K562 (cell line): ENCODE measurements at regions not wholly inside any gene's neighbourhood (a gene's known extent, or its start where the extent isn't known, plus 50 kb on each side); places are given as distances from the start of the nearest gene placed in this dataset.

ENCODE experiments used
- ATAC-seq: fragments of 200-7000 bp; cut with Tn5 transposase; 3 replicates; pipeline ENCODE4 v1.9.1; 2020; ENCODE audit warnings: moderate library complexity
- BruUV-seq: library from RNA; stranded (reverse); fragments of 400-500 nt; replicated peaks from 2 replicates; lab custom pipeline; 2021; lab: Mats Ljungman, UMichigan
- CTCF ChIA-PET: fragments of 300-600 bp; formaldehyde crosslinking; extraction: SDS; loops from one replicate; lab custom pipeline; 2021; ENCODE audit warnings: low intra/inter-chr PET ratio; lab: Yijun Ruan, JAX
- POLR2A ChIA-PET: fragments of 300-600, 350-650 bp; sonication (Branson Sonifier 250); formaldehyde crosslinking; extraction: SDS; loops from one replicate; lab custom pipeline; 2021; ENCODE audit warnings: antibody characterized with exemption, inconsistent platforms; lab: Yijun Ruan, JAX
- DNase-seq, 4 experiments: peaks; one replicate each; pipeline versions ENCODE4 v3.0.0 to v3.0.0-alpha.2; 2011 to 2018; ENCODE audit warnings: low spot score in 3 of 4, mixed read lengths in 3 of 4; ENCODE audit errors: extremely low read depth in 1 of 4
- FAIRE-seq: peaks from 2 replicates; lab custom pipeline; 2011; peaks lifted over from hg19 to GRCh38; lab: Jason Lieb, UNC
- H2AFZ ChIP-seq: 2 replicates; pipeline ENCODE4 v1.6.0; 2011; ENCODE audit warnings: low read depth, low read length, control low read depth, inconsistent platforms
- H3K27ac ChIP-seq: fragments of 200-600 bp; 3 replicates; pipeline ENCODE4 v1.8.0; 2011; ENCODE audit warnings: low read depth, mild to moderate bottlenecking, control low read depth, inconsistent platforms, low read length, moderate library complexity, mixed read lengths; ENCODE audit errors: extremely low read depth
- H3K27me3 ChIP-seq, 2 experiments: fragments of 300-600 bp in 1 of 2; 2 replicates in 1 of 2; 3 replicates in 1 of 2; pipeline versions ENCODE4 v1.6.0 to v1.8.0; 2011; ENCODE audit warnings: inconsistent platforms in 2 of 2, low read length in 2 of 2, mild to moderate bottlenecking in 1 of 2, mixed read lengths in 1 of 2, moderate library complexity in 1 of 2; ENCODE audit not compliant: control insufficient read depth in 2 of 2, insufficient read depth in 2 of 2
- H3K36me3 ChIP-seq: fragments of 300-600 bp; 3 replicates; pipeline ENCODE4 v1.8.0; 2011; ENCODE audit warnings: mild to moderate bottlenecking, low read length, inconsistent platforms; ENCODE audit not compliant: control insufficient read depth, insufficient read depth
- H3K4me1 ChIP-seq, 2 experiments: fragments of 200-600 bp in 1 of 2; replicated peaks in 1 of 2; 2 replicates in 1 of 2; 3 replicates in 1 of 2; pipeline versions ENCODE4 v1.5.1 to v1.8.0; 2011; ENCODE audit warnings: inconsistent platforms in 2 of 2, low read length in 2 of 2, mild to moderate bottlenecking in 1 of 2, mixed read lengths in 1 of 2, moderate library complexity in 1 of 2; ENCODE audit not compliant: control insufficient read depth in 2 of 2, insufficient read depth in 2 of 2
- H3K4me2 ChIP-seq: 2 replicates; pipeline ENCODE4 v1.6.1; 2011; ENCODE audit warnings: low read length, control low read depth, inconsistent platforms, mixed read lengths; ENCODE audit not compliant: insufficient read depth
- H3K4me3 ChIP-seq: fragments of 200-600 bp; sonication (generic), shearing (Covaris generic); 2 replicates; pipeline ENCODE4 v1.5.1; 2016; ENCODE audit warnings: control low read depth, inconsistent platforms
- H3K79me2 ChIP-seq: fragments of 200-600 bp; 3 replicates; pipeline ENCODE4 v1.8.0; 2011; ENCODE audit warnings: low read length, inconsistent platforms; ENCODE audit not compliant: control insufficient read depth, insufficient read depth
- H3K9ac ChIP-seq, 2 experiments: 2 replicates each; pipeline versions ENCODE4 v1.6.0 to v1.6.1; 2011; ENCODE audit warnings: low read depth in 2 of 2, low read length in 2 of 2, control low read depth in 1 of 2, inconsistent platforms in 1 of 2, mild to moderate bottlenecking in 1 of 2, mixed read lengths in 1 of 2; ENCODE audit not compliant: insufficient read depth in 1 of 2
- H3K9me1 ChIP-seq: one replicate; pipeline ENCODE4 v1.6.0; 2011; ENCODE audit warnings: inconsistent platforms, mild to moderate bottlenecking, low read length, moderate library complexity; ENCODE audit not compliant: control insufficient read depth, insufficient read depth
- H3K9me3 ChIP-seq: replicated peaks from 2 replicates; pipeline ENCODE4 v1.5.1; 2011; ENCODE audit warnings: low read depth, low read length, inconsistent platforms; ENCODE audit not compliant: control insufficient read depth, insufficient read depth
- H4K20me1 ChIP-seq: replicated peaks from 2 replicates; pipeline ENCODE4 v1.6.1; 2011; ENCODE audit warnings: low read length, inconsistent platforms, mixed read lengths; ENCODE audit not compliant: control insufficient read depth, insufficient read depth
- EGR1 ChIP-seq: fragments of 450-650 bp; conservative IDR thresholded peaks from 2 replicates; pipeline ENCODE4 v1.6.1; 2017; ENCODE audit warnings: mild to moderate bottlenecking
- EP400 ChIP-seq: fragments of 450-650 bp; IDR thresholded peaks from 2 replicates; pipeline ENCODE4 v1.6.1; 2017; ENCODE audit warnings: antibody characterized with exemption, mild to moderate bottlenecking, moderate library complexity
- ETV6 ChIP-seq, 3 experiments: fragments of 150-350 bp in 1 of 3; sonication (generic) in 1 of 3; formaldehyde crosslinking in 1 of 3; IDR thresholded peaks; 2 replicates each; pipeline versions ENCODE4 v1.6.1 to v1.8.0; 2014 to 2022; ENCODE audit warnings: borderline replicate concordance in 2 of 3, low read depth in 2 of 3, antibody characterized with exemption in 1 of 3, low read length in 1 of 3, mild to moderate bottlenecking in 1 of 3, missing genetic modification reagents in 1 of 3
- PCBP1 ChIP-seq: fragments of 200-400 bp; formaldehyde crosslinking; IDR thresholded peaks from 2 replicates; pipeline ENCODE4 v1.6.1; 2018; ENCODE audit warnings: mild to moderate bottlenecking, low read depth, low read length; ENCODE audit not compliant: poor library complexity, severe bottlenecking
- PTTG1 ChIP-seq: fragments of 450-650 bp; IDR thresholded peaks from 2 replicates; pipeline ENCODE4 v1.6.1; 2016; ENCODE audit warnings: low read depth, mild to moderate bottlenecking, missing genetic modification characterization, missing compliant biosample characterization
- RFX7 ChIP-seq: fragments of 250-450 bp; sonication (Bioruptor Pico); IDR thresholded peaks from 2 replicates; pipeline ENCODE4 v1.5.1; 2021; ENCODE audit warnings: mild to moderate bottlenecking
- SMARCC2 ChIP-seq: fragments of 450-650 bp; IDR thresholded peaks from 2 replicates; pipeline ENCODE4 v1.6.1; 2017; ENCODE audit warnings: antibody characterized with exemption, moderate library complexity, mild to moderate bottlenecking, low read depth
- SMARCE1 ChIP-seq: fragments of 450-650 bp; IDR thresholded peaks from 2 replicates; pipeline ENCODE4 v1.7.1; 2016; ENCODE audit warnings: mild to moderate bottlenecking
- TOE1 ChIP-seq, 2 experiments: fragments of 450-650 bp in 1 of 2; sonication (generic) in 1 of 2; formaldehyde crosslinking in 1 of 2; IDR thresholded peaks; 2 replicates each; pipeline versions ENCODE4 v1.7.1 to v1.8.0; 2016 to 2022; ENCODE audit warnings: borderline replicate concordance in 2 of 2, mild to moderate bottlenecking in 2 of 2, antibody characterized with exemption in 1 of 2, inconsistent platforms in 1 of 2, low read depth in 1 of 2, missing genetic modification reagents in 1 of 2, moderate library complexity in 1 of 2
- ZEB2 ChIP-seq: fragments of 450-650 bp; IDR thresholded peaks from 2 replicates; pipeline ENCODE4 v1.6.1; 2016
- ZNF12 ChIP-seq: sonication (generic); formaldehyde crosslinking; IDR thresholded peaks from 2 replicates; pipeline ENCODE4 v1.4.0; 2020; ENCODE audit warnings: mild to moderate bottlenecking, missing genetic modification reagents
- ZNF133 ChIP-seq: fragments of 250-450 bp; sonication (Bioruptor Pico); IDR thresholded peaks from 2 replicates; pipeline ENCODE4 v1.4.0; 2020; ENCODE audit warnings: mild to moderate bottlenecking
- ZNF444 ChIP-seq: fragments of 250-450 bp; sonication (Bioruptor Pico); IDR thresholded peaks from 2 replicates; pipeline ENCODE4 v1.4.0; 2020; ENCODE audit warnings: mild to moderate bottlenecking, moderate library complexity
- ZNF785 ChIP-seq: fragments of 250-450 bp; sonication (Bioruptor Pico); IDR thresholded peaks from 2 replicates; pipeline ENCODE4 v1.4.0; 2020; ENCODE audit warnings: mild to moderate bottlenecking
- WGBS: fragments of 100-300 bp; shearing (Covaris generic); methylation state at CpG from one replicate; pipeline ENCODE4 v1.1.6; 2016; ENCODE audit warnings: low coverage, mixed read lengths; ENCODE audit not compliant: insufficient coverage; ENCODE audit errors: missing lambda C conversion rate; 5-methylcytosine and 5-hydroxymethylcytosine counted together
- in situ Hi-C: fragments of 300-500 bp; cut with MboI; formaldehyde crosslinking; loops from 4 replicates; pipeline ENCODE4 v1.15.0; 2018; ENCODE audit warnings: inconsistent platforms, mixed read lengths
- intact Hi-C: fragments of 100-400 bp; cut with micrococcal nuclease; formaldehyde crosslinking; loops from 2 replicates; pipeline ENCODE4 v1.14.2; 2022
- TF ChIP-seq, protein P1 (sequence below): conservative IDR thresholded peaks from 2 replicates; pipeline ENCODE4 v1.6.1; 2011; ENCODE audit warnings: low read depth, mild to moderate bottlenecking, low read length; ENCODE audit not compliant: control insufficient read depth
- TF ChIP-seq, protein P2 (sequence below): fragments of 250-450 bp; sonication (Bioruptor Pico); IDR thresholded peaks from 2 replicates; pipeline ENCODE4 v1.8.0; 2022; ENCODE audit warnings: inconsistent platforms, mild to moderate bottlenecking, moderate library complexity, borderline replicate concordance
- TF ChIP-seq, protein P3 (sequence below): IDR thresholded peaks from 2 replicates; pipeline ENCODE4 v1.6.1; 2014; ENCODE audit warnings: antibody characterized with exemption

DNA sequence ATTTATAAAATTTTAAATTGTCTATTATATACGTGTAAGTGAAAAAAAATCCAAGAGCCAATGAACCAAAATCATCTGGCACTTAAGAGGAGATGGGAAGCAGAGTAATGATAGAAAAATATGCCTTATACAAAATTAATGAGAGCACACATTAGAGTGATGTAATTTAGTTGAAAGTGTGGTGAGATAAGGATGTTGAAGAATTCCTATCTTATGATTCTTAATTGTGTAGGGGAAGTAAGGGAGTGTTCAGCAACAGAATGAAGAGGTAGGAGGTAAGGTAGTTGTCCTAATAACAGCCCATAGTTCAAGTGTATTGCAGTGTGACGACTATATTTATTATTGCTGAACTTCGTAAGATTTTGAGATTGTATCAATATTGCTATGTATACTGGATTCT is 843.4 kb upstream of the FLRT2 start:
- Histone ChIP-seq H3K4me2 (no peak overlapping the region), H3K4me3 (no peak overlapping the region), H3K27me3 (no peaks in the 10 kb centered on the region), H3K4me1 (no peaks in the 10 kb centered on the region), H2AFZ (no peak overlapping the region), H3K9me3 (no peaks in the 10 kb centered on the region), H3K79me2 (no peaks in the 10 kb centered on the region), H3K36me3 (no peaks in the 10 kb centered on the region), H3K27ac (no peak overlapping the region), H3K9me1 (no peaks in the 10 kb centered on the region), H4K20me1 (no peaks in the 10 kb centered on the region), H3K9ac (no peak overlapping the region)
- ATAC-seq (no peak), FAIRE-seq (no peak), DNase-seq (no peak)
- in situ Hi-C loops (no loop called here), intact Hi-C loops (no loop called here)
- POLR2A ChIA-PET, result no interaction called here
- TF ChIP-seq ZNF785 (no peak), PTTG1 (no peak), ZNF444 (CRISPR knock-in tag) (no peak), ZNF133 (CRISPR knock-in tag) (no peak), EGR1 (no peak), TOE1 (IDR thresholded peaks at IDR 0.05; ENCODE audit: borderline replicate concordance) (no peak), TOE1 (CRISPR knock-in tag; IDR thresholded peaks at IDR 0.05; ENCODE audit: borderline replicate concordance, low read depth) (no peak), RFX7 (no peak), ZEB2 (no peak), SMARCC2 (no peak), EP400 (no peak), PCBP1 (no peak), SMARCE1 (no peak), ZNF12 (no peak), ETV6 (IDR thresholded peaks at IDR 0.05; ENCODE audit: borderline replicate concordance in 1 of 2, low read depth in 2 of 2, low read length in 1 of 2) (no peak), ETV6 (CRISPR knock-in tag; IDR thresholded peaks at IDR 0.05; ENCODE audit: borderline replicate concordance) (no peak)
- TF ChIP-seq, protein P1, sequence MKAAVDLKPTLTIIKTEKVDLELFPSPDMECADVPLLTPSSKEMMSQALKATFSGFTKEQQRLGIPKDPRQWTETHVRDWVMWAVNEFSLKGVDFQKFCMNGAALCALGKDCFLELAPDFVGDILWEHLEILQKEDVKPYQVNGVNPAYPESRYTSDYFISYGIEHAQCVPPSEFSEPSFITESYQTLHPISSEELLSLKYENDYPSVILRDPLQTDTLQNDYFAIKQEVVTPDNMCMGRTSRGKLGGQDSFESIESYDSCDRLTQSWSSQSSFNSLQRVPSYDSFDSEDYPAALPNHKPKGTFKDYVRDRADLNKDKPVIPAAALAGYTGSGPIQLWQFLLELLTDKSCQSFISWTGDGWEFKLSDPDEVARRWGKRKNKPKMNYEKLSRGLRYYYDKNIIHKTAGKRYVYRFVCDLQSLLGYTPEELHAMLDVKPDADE, result no peak
- TF ChIP-seq, protein P2, sequence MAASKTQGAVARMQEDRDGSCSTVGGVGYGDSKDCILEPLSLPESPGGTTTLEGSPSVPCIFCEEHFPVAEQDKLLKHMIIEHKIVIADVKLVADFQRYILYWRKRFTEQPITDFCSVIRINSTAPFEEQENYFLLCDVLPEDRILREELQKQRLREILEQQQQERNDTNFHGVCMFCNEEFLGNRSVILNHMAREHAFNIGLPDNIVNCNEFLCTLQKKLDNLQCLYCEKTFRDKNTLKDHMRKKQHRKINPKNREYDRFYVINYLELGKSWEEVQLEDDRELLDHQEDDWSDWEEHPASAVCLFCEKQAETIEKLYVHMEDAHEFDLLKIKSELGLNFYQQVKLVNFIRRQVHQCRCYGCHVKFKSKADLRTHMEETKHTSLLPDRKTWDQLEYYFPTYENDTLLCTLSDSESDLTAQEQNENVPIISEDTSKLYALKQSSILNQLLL, result no peak
- TF ChIP-seq, protein P3, sequence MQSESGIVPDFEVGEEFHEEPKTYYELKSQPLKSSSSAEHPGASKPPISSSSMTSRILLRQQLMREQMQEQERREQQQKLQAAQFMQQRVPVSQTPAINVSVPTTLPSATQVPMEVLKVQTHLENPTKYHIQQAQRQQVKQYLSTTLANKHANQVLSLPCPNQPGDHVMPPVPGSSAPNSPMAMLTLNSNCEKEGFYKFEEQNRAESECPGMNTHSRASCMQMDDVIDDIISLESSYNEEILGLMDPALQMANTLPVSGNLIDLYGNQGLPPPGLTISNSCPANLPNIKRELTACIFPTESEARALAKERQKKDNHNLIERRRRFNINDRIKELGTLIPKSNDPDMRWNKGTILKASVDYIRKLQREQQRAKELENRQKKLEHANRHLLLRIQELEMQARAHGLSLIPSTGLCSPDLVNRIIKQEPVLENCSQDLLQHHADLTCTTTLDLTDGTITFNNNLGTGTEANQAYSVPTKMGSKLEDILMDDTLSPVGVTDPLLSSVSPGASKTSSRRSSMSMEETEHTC, result no peak
- CTCF ChIA-PET, result no interaction called here
- BruUV-seq, result no TSS peak
- 7% methylated on average over 3 of the region's 3 CpGs for WGBS
